ENCODE measurements at regions not wholly inside any gene's neighbourhood (a gene's known extent, or its start where the extent isn't known, plus 50 kb on each side); places are given as distances from the start of the nearest gene placed in this dataset.

- no peak for TF ChIP-seq CTCF (conservative IDR thresholded peaks at IDR 0.05; ENCODE audit: low read length)
- no peak overlapping the region for H3K4me3 ChIP-seq (ENCODE audit: low read length)
- no peak for DNase-seq (ENCODE audit: low read depth)
These were observed 195.6 kb upstream of the MC4R start for GRCh38 chr18:60568220-60568619.

- no peak for TF ChIP-seq CTCF (conservative IDR thresholded peaks at IDR 0.05; ENCODE audit: low read length)
- H3K4me3 ChIP-seq (ENCODE audit: low read length), result no peak overlapping the region
- no peak for DNase-seq (ENCODE audit: low read depth)
These were observed 197.6 kb upstream of the MC4R start for GRCh38 chr18:60570172-60570571.

GRCh38 chr18:60577457-60577856 is 204.9 kb upstream of the MC4R start:
- no peak for TF ChIP-seq CTCF (conservative IDR thresholded peaks at IDR 0.05; ENCODE audit: low read length)
- DNase-seq (ENCODE audit: low read depth), result no peak
- no peak overlapping the region for H3K4me3 ChIP-seq (ENCODE audit: low read length)

GRCh38 chr18:60585670-60586069 is 213.1 kb upstream of the MC4R start:
- no peak for DNase-seq (ENCODE audit: low read depth)
- TF ChIP-seq CTCF (conservative IDR thresholded peaks at IDR 0.05; ENCODE audit: low read length), result no peak
- no peak overlapping the region for H3K4me3 ChIP-seq (ENCODE audit: low read length)

GRCh38 chr18:60593249-60593648 is 220.7 kb upstream of the MC4R start:
- DNase-seq (ENCODE audit: low read depth), result no peak
- no peak for TF ChIP-seq CTCF (conservative IDR thresholded peaks at IDR 0.05; ENCODE audit: low read length)

GRCh38 chr18:60596928-60597327 is 224.4 kb upstream of the MC4R start:
- H3K4me3 ChIP-seq (ENCODE audit: low read length), result no peak overlapping the region
- no peak for DNase-seq (ENCODE audit: low read depth)
- no peak for TF ChIP-seq CTCF (conservative IDR thresholded peaks at IDR 0.05; ENCODE audit: low read length)

More at GRCh38 chr18:60593249-60593648, 220.7 kb upstream of the MC4R start:
- H3K4me3 ChIP-seq (ENCODE audit: low read length), result no peak overlapping the region

GRCh38 chr18:60599267-60599666 is 226.7 kb upstream of the MC4R start:
- no peak for DNase-seq (ENCODE audit: low read depth)
- H3K4me3 ChIP-seq (ENCODE audit: low read length), result no peak overlapping the region
- TF ChIP-seq CTCF (conservative IDR thresholded peaks at IDR 0.05; ENCODE audit: low read length), result no peak
